WTC11 (cell line): ENCODE measurements at regions not wholly inside any gene's neighbourhood (a gene's known extent, or its start where the extent isn't known, plus 50 kb on each side); places are given as distances from the start of the nearest gene placed in this dataset.

Experiments used
- ATAC-seq: fragments of 200-7000 bp; cut with Tn5 transposase; 2 replicates; pipeline ENCODE4 v1.10.0; 2021; ENCODE audit warnings: mild to moderate bottlenecking, moderate library complexity
- CTCF ChIA-PET: fragments of 300-600 bp; sonication (Branson Sonifier 250); formaldehyde crosslinking; loops from one replicate; lab custom pipeline; 2021; ENCODE audit warnings: antibody characterized with exemption; lab: Charles Lee
- POLR2A ChIA-PET: fragments of 350-600 bp; sonication (Branson Sonifier 250); formaldehyde crosslinking; loops from one replicate; lab custom pipeline; 2021; ENCODE audit warnings: antibody characterized with exemption; lab: Charles Lee
- DNase-seq: peaks from one replicate; pipeline ENCODE4 v3.0.0; 2021; ENCODE audit warnings: low spot score
- H3K27ac Mint-ChIP-seq: 2 replicates; pipeline ENCODE4 v1.8.0; 2021; ENCODE audit warnings: mixed read lengths
- H3K27me3 Mint-ChIP-seq: 2 replicates; pipeline ENCODE4 v1.8.0; 2021; ENCODE audit warnings: low read depth, mild to moderate bottlenecking, moderate library complexity, mixed read lengths
- H3K36me3 Mint-ChIP-seq: 2 replicates; pipeline ENCODE4 v1.8.0; 2021; ENCODE audit warnings: mixed read lengths
- H3K4me1 Mint-ChIP-seq: 2 replicates; pipeline ENCODE4 v1.8.0; 2022; ENCODE audit warnings: mixed read lengths
- H3K4me3 Mint-ChIP-seq: 2 replicates; pipeline ENCODE4 v1.8.0; 2021; ENCODE audit warnings: mild to moderate bottlenecking, moderate library complexity, mixed read lengths
- H3K9me3 Mint-ChIP-seq: 2 replicates; pipeline ENCODE4 v1.8.0; 2021; ENCODE audit warnings: mixed read lengths
- AR ChIP-seq: fragments of 250-450 bp; sonication (Bioruptor Pico); IDR thresholded peaks from 2 replicates; pipeline ENCODE4 v1.9.0; 2021; ENCODE audit warnings: mild to moderate bottlenecking
- ARID4B ChIP-seq: sonication (generic); formaldehyde crosslinking; IDR thresholded peaks from 2 replicates; pipeline ENCODE4 v1.8.0; 2023; ENCODE audit warnings: missing genetic modification reagents, mild to moderate bottlenecking, borderline replicate concordance
- CTCF ChIP-seq: fragments of 200-600 bp; IDR thresholded peaks from 2 replicates; pipeline ENCODE4 v1.8.0; 2022; ENCODE audit warnings: antibody characterized with exemption
- ETV6 ChIP-seq: sonication (generic); formaldehyde crosslinking; IDR thresholded peaks from 2 replicates; pipeline ENCODE4 v1.8.1; 2022; ENCODE audit warnings: mild to moderate bottlenecking, missing genetic modification reagents
- GRHL2 ChIP-seq: fragments of 250-450 bp; sonication (Bioruptor Pico); IDR thresholded peaks from 2 replicates; pipeline ENCODE4 v1.8.0; 2022; ENCODE audit warnings: mild to moderate bottlenecking, moderate library complexity; ENCODE audit not compliant: insufficient replicate concordance, severe bottlenecking
- GTF2I ChIP-seq: fragments of 250-450 bp; sonication (Bioruptor Pico); conservative IDR thresholded peaks from 2 replicates; pipeline ENCODE4 v1.4.0; 2021; ENCODE audit warnings: mild to moderate bottlenecking
- JAZF1 ChIP-seq: fragments of 250-450 bp; sonication (Bioruptor Pico); IDR thresholded peaks from 2 replicates; pipeline ENCODE4 v1.9.0; 2021; ENCODE audit warnings: moderate library complexity, mild to moderate bottlenecking, inconsistent platforms
- JUN ChIP-seq: sonication (generic); formaldehyde crosslinking; IDR thresholded peaks from 2 replicates; pipeline ENCODE4 v1.8.0; 2023; ENCODE audit warnings: mild to moderate bottlenecking, missing genetic modification reagents
- MYBL2 ChIP-seq: sonication (generic); formaldehyde crosslinking; IDR thresholded peaks from 2 replicates; pipeline ENCODE4 v1.8.1; 2023; ENCODE audit warnings: mild to moderate bottlenecking, moderate library complexity, missing genetic modification reagents
- NFE2L1 ChIP-seq: sonication (generic); formaldehyde crosslinking; IDR thresholded peaks from 2 replicates; pipeline ENCODE4 v1.8.1; 2023; ENCODE audit warnings: missing genetic modification reagents
- NR3C1 ChIP-seq: sonication (generic); formaldehyde crosslinking; conservative IDR thresholded peaks from 2 replicates; pipeline ENCODE4 v1.8.1; 2023; ENCODE audit warnings: low read depth, mild to moderate bottlenecking, missing genetic modification reagents
- SMAD3 ChIP-seq: sonication (generic); formaldehyde crosslinking; IDR thresholded peaks from 2 replicates; pipeline ENCODE4 v1.8.0; 2022; ENCODE audit warnings: missing genetic modification reagents, mild to moderate bottlenecking, borderline replicate concordance
- ZBTB43 ChIP-seq: sonication (generic); formaldehyde crosslinking; IDR thresholded peaks from 2 replicates; pipeline ENCODE4 v1.8.1; 2023; ENCODE audit warnings: mild to moderate bottlenecking, missing genetic modification reagents
- ZNF263 ChIP-seq: sonication (generic); formaldehyde crosslinking; IDR thresholded peaks from 2 replicates; pipeline ENCODE4 v1.8.1; 2022; ENCODE audit warnings: low read depth, mild to moderate bottlenecking, moderate library complexity, missing genetic modification reagents
- TF ChIP-seq, protein P1 (sequence below): sonication (generic); formaldehyde crosslinking; IDR thresholded peaks from 2 replicates; pipeline ENCODE4 v1.8.0; 2023; ENCODE audit warnings: missing genetic modification reagents
- TF ChIP-seq, protein P2 (sequence below): sonication (generic); formaldehyde crosslinking; IDR thresholded peaks from 2 replicates; pipeline ENCODE4 v1.8.0; 2022; ENCODE audit warnings: mild to moderate bottlenecking, missing genetic modification reagents
- TF ChIP-seq, protein P3 (sequence below): sonication (generic); formaldehyde crosslinking; IDR thresholded peaks from 2 replicates; pipeline ENCODE4 v1.8.0; 2022; ENCODE audit warnings: mild to moderate bottlenecking, missing genetic modification reagents

GRCh38 chr1:110766336-110766647 is 91.6 kb upstream of the KCNA3 start:
- no peak for ATAC-seq
- Mint-ChIP-seq H3K9me3 (0 out of 2 replicates have a peak, but pooled peaks cover 8% of the 10 kb centered on the region), H3K27me3 (peaks cover 15% of the 10 kb centered on the region), H3K4me1 (peaks cover 3% of the 10 kb centered on the region; the same call in 1 of the 2 replicates), H3K36me3 (no peaks in the 10 kb centered on the region), H3K27ac (no peak overlapping the region), H3K4me3 (no peak overlapping the region)
- ChIA-PET POLR2A (no interaction called here), CTCF (interaction anchor here (0.7 to 3.2 kb wide), 31 partner anchors 8 to 569 kb away, joined by 3 to 87 read pairs (median 5); partner anchors contain the start of gene KCNA3)
- TF ChIP-seq JAZF1 (CRISPR knock-in tag) (no peak), ZBTB43 (no peak), AR (CRISPR knock-in tag) (no peak)
- TF ChIP-seq, all 79 proteins: peak for 0
- DNase-seq = no peak

GRCh38 chr1:110765640-110766335 is 91.0 kb upstream of the KCNA3 start:
- ChIA-PET POLR2A (interaction anchor here (0.5 kb wide), 1 partner anchor 123 kb away, joined by 3 read pairs; no protein-coding TSS in a partner anchor), CTCF (interaction anchor here (0.7 to 3.2 kb wide), 38 partner anchors 8 to 569 kb away, joined by 3 to 87 read pairs (median 4); partner anchors contain the start of gene KCNA3)
- ATAC-seq (peak; percentile 26; the same call in 1 of the 2 replicates), DNase-seq (no peak)
- Mint-ChIP-seq H3K4me1 (peaks cover 3% of the 10 kb centered on the region; the same call in 1 of the 2 replicates), H3K4me3 (peak overlapping the region; percentile 14; the same call in 1 of the 2 replicates), H3K27ac (no peak overlapping the region), H3K9me3 (0 out of 2 replicates have a peak, but pooled peaks cover 5% of the 10 kb centered on the region), H3K27me3 (peaks cover 15% of the 10 kb centered on the region), H3K36me3 (no peaks in the 10 kb centered on the region)
- no peak for TF ChIP-seq GTF2I (CRISPR knock-in tag)
- TF ChIP-seq, protein P1, sequence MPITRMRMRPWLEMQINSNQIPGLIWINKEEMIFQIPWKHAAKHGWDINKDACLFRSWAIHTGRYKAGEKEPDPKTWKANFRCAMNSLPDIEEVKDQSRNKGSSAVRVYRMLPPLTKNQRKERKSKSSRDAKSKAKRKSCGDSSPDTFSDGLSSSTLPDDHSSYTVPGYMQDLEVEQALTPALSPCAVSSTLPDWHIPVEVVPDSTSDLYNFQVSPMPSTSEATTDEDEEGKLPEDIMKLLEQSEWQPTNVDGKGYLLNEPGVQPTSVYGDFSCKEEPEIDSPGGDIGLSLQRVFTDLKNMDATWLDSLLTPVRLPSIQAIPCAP = no peak
- peak; percentile 73 for TF ChIP-seq CTCF

- ChIA-PET CTCF (no interaction called here), POLR2A (no interaction called here)
- no peak overlapping the region for H3K4me3 Mint-ChIP-seq
- no peaks in the 10 kb centered on the region for H3K9me3 Mint-ChIP-seq
- H3K27me3 Mint-ChIP-seq = peaks cover 5% of the 10 kb centered on the region; the same call in 1 of the 2 replicates
- DNase-seq = no peak
- H3K36me3 Mint-ChIP-seq = no peaks in the 10 kb centered on the region
- ATAC-seq = no peak
- no peak overlapping the region for H3K27ac Mint-ChIP-seq
- H3K4me1 Mint-ChIP-seq = peaks cover 3% of the 10 kb centered on the region; the same call in 1 of the 2 replicates
- no peak for TF ChIP-seq GRHL2 (CRISPR knock-in tag)
- no peak for TF ChIP-seq JUN
- no peak for TF ChIP-seq SMAD3 (CRISPR knock-in tag)
- TF ChIP-seq NFE2L1 = no peak
- no peak for TF ChIP-seq ZNF263 (CRISPR knock-in tag)
- no peak for TF ChIP-seq ARID4B (CRISPR knock-in tag)
- TF ChIP-seq, protein P2, sequence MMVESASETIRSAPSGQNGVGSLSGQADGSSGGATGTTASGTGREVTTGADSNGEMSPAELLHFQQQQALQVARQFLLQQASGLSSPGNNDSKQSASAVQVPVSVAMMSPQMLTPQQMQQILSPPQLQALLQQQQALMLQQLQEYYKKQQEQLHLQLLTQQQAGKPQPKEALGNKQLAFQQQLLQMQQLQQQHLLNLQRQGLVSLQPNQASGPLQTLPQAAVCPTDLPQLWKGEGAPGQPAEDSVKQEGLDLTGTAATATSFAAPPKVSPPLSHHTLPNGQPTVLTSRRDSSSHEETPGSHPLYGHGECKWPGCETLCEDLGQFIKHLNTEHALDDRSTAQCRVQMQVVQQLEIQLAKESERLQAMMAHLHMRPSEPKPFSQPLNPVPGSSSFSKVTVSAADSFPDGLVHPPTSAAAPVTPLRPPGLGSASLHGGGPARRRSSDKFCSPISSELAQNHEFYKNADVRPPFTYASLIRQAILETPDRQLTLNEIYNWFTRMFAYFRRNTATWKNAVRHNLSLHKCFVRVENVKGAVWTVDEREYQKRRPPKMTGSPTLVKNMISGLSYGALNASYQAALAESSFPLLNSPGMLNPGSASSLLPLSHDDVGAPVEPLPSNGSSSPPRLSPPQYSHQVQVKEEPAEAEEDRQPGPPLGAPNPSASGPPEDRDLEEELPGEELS (CRISPR knock-in tag) = no peak
- TF ChIP-seq, protein P3, sequence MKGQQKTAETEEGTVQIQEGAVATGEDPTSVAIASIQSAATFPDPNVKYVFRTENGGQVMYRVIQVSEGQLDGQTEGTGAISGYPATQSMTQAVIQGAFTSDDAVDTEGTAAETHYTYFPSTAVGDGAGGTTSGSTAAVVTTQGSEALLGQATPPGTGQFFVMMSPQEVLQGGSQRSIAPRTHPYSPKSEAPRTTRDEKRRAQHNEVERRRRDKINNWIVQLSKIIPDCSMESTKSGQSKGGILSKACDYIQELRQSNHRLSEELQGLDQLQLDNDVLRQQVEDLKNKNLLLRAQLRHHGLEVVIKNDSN (CRISPR knock-in tag) = no peak
- no peak for TF ChIP-seq MYBL2 (CRISPR knock-in tag)
- no peak for TF ChIP-seq ETV6 (CRISPR knock-in tag)
- TF ChIP-seq NR3C1 (CRISPR knock-in tag) = no peak
These were observed 88.4 kb upstream of the KCNA3 start for GRCh38 chr1:110763149-110763548.
